ENCODE measurements at regions not wholly inside any gene's neighbourhood (a gene's known extent, or its start where the extent isn't known, plus 50 kb on each side); places are given as distances from the start of the nearest gene placed in this dataset.

- TF ChIP-seq GATA2 (IDR thresholded peaks at IDR 0.05; ENCODE audit: low read depth, low read length) (no peak), GATA3 (IDR thresholded peaks at IDR 0.05; ENCODE audit: low read depth, low read length) (no peak)
These were observed 375.3 kb upstream of the DDI1 start for GRCh38 chr11:103661185-103661584.
